ENCODE measurements at regions not wholly inside any gene's neighbourhood (a gene's known extent, or its start where the extent isn't known, plus 50 kb on each side); places are given as distances from the start of the nearest gene placed in this dataset.
"Not testable (repeated sequence)": the region's sequence is repeated elsewhere in the genome, so short reads cannot be mapped to it uniquely, and the experiment has no call there.

GRCh38 chr1:146305442-146305841 is 76.6 kb upstream of the NOTCH2NLA start:
- TF ChIP-seq CTCF, POLR2A (IDR thresholded peaks at IDR 0.05): not testable (repeated sequence)

Measured in adrenal gland (tissue), 5 donors.